Liver (tissue), 3 donors: ENCODE measurements at regions not wholly inside any gene's neighbourhood (a gene's known extent, or its start where the extent isn't known, plus 50 kb on each side); places are given as distances from the start of the nearest gene placed in this dataset.

Source experiments
- CTCF ChIP-seq: fragments of 150-350 bp; IDR thresholded peaks from 2 replicates; pipeline ENCODE4 v1.5.1; 2017; ENCODE audit warnings: improper control_type of control experiment, low read depth, low read length; ENCODE audit not compliant: missing input control
- EGR1 ChIP-seq, 2 donors: IDR thresholded peaks; 2 replicates each; pipeline ENCODE4 v1.6.1; 2016 to 2018; ENCODE audit warnings: antibody characterized with exemption in 2 of 2, low read depth in 2 of 2
- FOXA2 ChIP-seq: IDR thresholded peaks from 2 replicates; pipeline ENCODE4 v1.6.1; 2016; ENCODE audit warnings: antibody characterized with exemption
- GABPA ChIP-seq, 2 donors: IDR thresholded peaks in 1 of 2; conservative IDR thresholded peaks in 1 of 2; 2 replicates each; pipeline ENCODE4 v1.6.1; 2016; ENCODE audit warnings: antibody characterized with exemption in 2 of 2, mild to moderate bottlenecking in 1 of 2, moderate library complexity in 1 of 2
- HNF4A ChIP-seq, 2 donors: conservative IDR thresholded peaks; 2 replicates each; pipeline ENCODE4 v1.6.1; 2016; ENCODE audit warnings: antibody characterized with exemption in 2 of 2, mild to moderate bottlenecking in 2 of 2
- JUND ChIP-seq, 2 donors: IDR thresholded peaks; 2 replicates each; pipeline ENCODE4 v1.6.1; 2016; ENCODE audit warnings: antibody characterized with exemption in 2 of 2
- MAX ChIP-seq: IDR thresholded peaks from 2 replicates; pipeline ENCODE4 v1.6.1; 2016; ENCODE audit warnings: antibody characterized with exemption
- NR2F2 ChIP-seq: IDR thresholded peaks from 2 replicates; pipeline ENCODE4 v1.6.1; 2016; ENCODE audit warnings: antibody characterized with exemption
- SP1 ChIP-seq: IDR thresholded peaks from 2 replicates; pipeline ENCODE4 v1.6.1; 2018; ENCODE audit warnings: antibody characterized with exemption, mild to moderate bottlenecking
- TAF1 ChIP-seq: conservative IDR thresholded peaks from 2 replicates; pipeline ENCODE4 v1.6.1; 2016; ENCODE audit warnings: antibody characterized with exemption, mild to moderate bottlenecking
- TF ChIP-seq, protein P1 (sequence below): IDR thresholded peaks from 2 replicates; pipeline ENCODE4 v1.6.1; 2016; ENCODE audit warnings: antibody characterized with exemption
- donor health status: healthy.
- donor health status: healthy.

DNA sequence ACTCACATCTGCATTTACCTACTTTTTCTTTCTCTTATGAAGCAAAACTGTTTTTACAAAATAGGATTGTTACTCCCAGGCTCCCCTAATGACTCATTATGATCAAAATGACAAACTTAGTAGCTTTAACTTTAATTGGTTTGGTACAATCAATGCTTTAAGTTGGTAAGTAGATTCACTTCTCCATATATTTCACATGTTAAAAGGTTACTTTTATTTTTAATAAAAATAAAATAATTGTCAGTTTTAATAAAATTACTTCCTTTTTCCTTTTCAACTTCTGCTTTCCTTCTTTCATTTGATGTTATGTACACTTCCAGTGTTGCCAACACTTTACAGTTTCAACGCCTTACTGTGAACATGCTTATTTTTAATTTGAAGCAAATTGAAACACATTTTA lies 477.6 kb downstream of the SETD4 start:
- TF ChIP-seq CTCF = no peak
- no peak for TF ChIP-seq FOXA2
- no peak for TF ChIP-seq GABPA (IDR thresholded peaks at IDR 0.05 in 1 of 2, conservative IDR thresholded peaks at IDR 0.05 in 1 of 2)
- TF ChIP-seq SP1 = no peak
- TF ChIP-seq JUND (IDR thresholded peaks at IDR 0.05) = no peak
- TF ChIP-seq MAX = no peak
- no peak for TF ChIP-seq NR2F2
- no peak for TF ChIP-seq TAF1
- TF ChIP-seq EGR1 (IDR thresholded peaks at IDR 0.05; ENCODE audit: low read depth in 2 of 2) = no peak
- no peak for TF ChIP-seq HNF4A (conservative IDR thresholded peaks at IDR 0.05)
- TF ChIP-seq, protein P1, sequence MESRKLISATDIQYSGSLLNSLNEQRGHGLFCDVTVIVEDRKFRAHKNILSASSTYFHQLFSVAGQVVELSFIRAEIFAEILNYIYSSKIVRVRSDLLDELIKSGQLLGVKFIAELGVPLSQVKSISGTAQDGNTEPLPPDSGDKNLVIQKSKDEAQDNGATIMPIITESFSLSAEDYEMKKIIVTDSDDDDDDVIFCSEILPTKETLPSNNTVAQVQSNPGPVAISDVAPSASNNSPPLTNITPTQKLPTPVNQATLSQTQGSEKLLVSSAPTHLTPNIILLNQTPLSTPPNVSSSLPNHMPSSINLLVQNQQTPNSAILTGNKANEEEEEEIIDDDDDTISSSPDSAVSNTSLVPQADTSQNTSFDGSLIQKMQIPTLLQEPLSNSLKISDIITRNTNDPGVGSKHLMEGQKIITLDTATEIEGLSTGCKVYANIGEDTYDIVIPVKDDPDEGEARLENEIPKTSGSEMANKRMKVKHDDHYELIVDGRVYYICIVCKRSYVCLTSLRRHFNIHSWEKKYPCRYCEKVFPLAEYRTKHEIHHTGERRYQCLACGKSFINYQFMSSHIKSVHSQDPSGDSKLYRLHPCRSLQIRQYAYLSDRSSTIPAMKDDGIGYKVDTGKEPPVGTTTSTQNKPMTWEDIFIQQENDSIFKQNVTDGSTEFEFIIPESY = no peak
